Tongue (tissue), 1 donor: ENCODE measurements at regions not wholly inside any gene's neighbourhood (a gene's known extent, or its start where the extent isn't known, plus 50 kb on each side); places are given as distances from the start of the nearest gene placed in this dataset.

Experiments used
- DNase-seq: peaks from one replicate; pipeline ENCODE4 v3.0.0-alpha.2; 2015

- DNase-seq = no peak
Measured at GRCh38 chr11:116283300-116283699, 489.5 kb downstream of the BUD13 start.

GRCh38 chr11:116282481-116282880, 490.3 kb downstream of the BUD13 start:
- no peak for DNase-seq

GRCh38 chr11:116281173-116282160, 491.3 kb downstream of the BUD13 start:
- DNase-seq = no peak

- no peak for DNase-seq
Measured at GRCh38 chr11:116279511-116279910, 493.3 kb downstream of the BUD13 start.

GRCh38 chr11:116278076-116278475, 494.7 kb downstream of the BUD13 start:
- DNase-seq = no peak

- DNase-seq = peak; percentile 76
Measured at GRCh38 chr11:116276051-116277044, 496.4 kb downstream of the BUD13 start.

GRCh38 chr11:116275635-116276034, 497.2 kb downstream of the BUD13 start:
- DNase-seq = no peak

- DNase-seq = no peak
Measured at GRCh38 chr11:116274521-116274920, 498.3 kb downstream of the BUD13 start.

- DNase-seq = no peak
Measured at GRCh38 chr11:116272181-116272789, 500.5 kb downstream of the BUD13 start.

GRCh38 chr11:116271479-116271878, 501.3 kb downstream of the BUD13 start:
- no peak for DNase-seq

- DNase-seq = no peak
Measured at GRCh38 chr11:116267146-116267545, 505.6 kb downstream of the BUD13 start.

- no peak for DNase-seq
Measured at GRCh38 chr11:116263770-116264169, 509.0 kb downstream of the BUD13 start.

GRCh38 chr11:116263019-116263418, 509.8 kb downstream of the BUD13 start:
- DNase-seq = no peak

GRCh38 chr11:116262370-116262769, 510.4 kb downstream of the BUD13 start:
- DNase-seq = no peak

- peak; percentile 29 for DNase-seq
Measured at GRCh38 chr11:116261606-116262005, 511.2 kb downstream of the BUD13 start.

GRCh38 chr11:116258821-116259220, 514.0 kb downstream of the BUD13 start:
- no peak for DNase-seq

GRCh38 chr11:116257883-116258282, 514.9 kb downstream of the BUD13 start:
- no peak for DNase-seq

GRCh38 chr11:116257092-116257491, 515.7 kb downstream of the BUD13 start:
- no peak for DNase-seq

GRCh38 chr11:116256215-116256614, 516.6 kb downstream of the BUD13 start:
- DNase-seq = no peak

- DNase-seq = no peak
Measured at GRCh38 chr11:116255321-116255953, 517.4 kb downstream of the BUD13 start.

- no peak for DNase-seq
Measured at GRCh38 chr11:116250155-116250554, 522.6 kb downstream of the BUD13 start.

GRCh38 chr11:116249561-116249960, 523.2 kb downstream of the BUD13 start:
- no peak for DNase-seq
